Subcutaneous abdominal adipose tissue (tissue), 5 donors: ENCODE measurements at regions not wholly inside any gene's neighbourhood (a gene's known extent, or its start where the extent isn't known, plus 50 kb on each side); places are given as distances from the start of the nearest gene placed in this dataset.
"Not testable (repeated sequence)": the region's sequence is repeated elsewhere in the genome, so short reads cannot be mapped to it uniquely, and the experiment has no call there.

Source experiments
- H3K27ac ChIP-seq: one replicate; pipeline ENCODE4 v1.7.0; 2013; ENCODE audit warnings: low read depth, mild to moderate bottlenecking, inconsistent platforms, low read length, moderate library complexity
- H3K27me3 ChIP-seq, 5 donors: one replicate each; pipeline ENCODE4 v1.7.0; 2013; ENCODE audit warnings: low read length in 5 of 5, inconsistent platforms in 1 of 5; ENCODE audit not compliant: control insufficient read depth in 5 of 5, insufficient read depth in 4 of 5
- H3K36me3 ChIP-seq, 5 donors: one replicate each; pipeline ENCODE4 v1.7.0; 2013; ENCODE audit warnings: low read length in 5 of 5; ENCODE audit not compliant: control insufficient read depth in 5 of 5, insufficient read depth in 5 of 5
- H3K4me1 ChIP-seq, 5 donors: one replicate each; pipeline ENCODE4 v1.7.0; 2013; ENCODE audit warnings: low read length in 5 of 5, mild to moderate bottlenecking in 3 of 5, moderate library complexity in 1 of 5; ENCODE audit not compliant: control insufficient read depth in 5 of 5, insufficient read depth in 5 of 5
- H3K4me3 ChIP-seq, 5 donors: one replicate each; pipeline ENCODE4 v1.7.0; 2013; ENCODE audit warnings: low read length in 5 of 5, low read depth in 1 of 5
- H3K9ac ChIP-seq, 5 donors: one replicate each; pipeline ENCODE4 v1.7.0; 2013; ENCODE audit warnings: low read length in 5 of 5, mild to moderate bottlenecking in 4 of 5, moderate library complexity in 3 of 5
- H3K9me3 ChIP-seq, 5 donors: one replicate each; pipeline ENCODE4 v1.7.0; 2013; ENCODE audit warnings: low read length in 5 of 5; ENCODE audit not compliant: control insufficient read depth in 5 of 5
- donor health status: healthy.
- donor health status: healthy.
- donor health status: healthy.
- donor health status: healthy.
- donor health status: healthy.

- Histone ChIP-seq H3K9ac (no peak overlapping the region), H3K27ac (no peak overlapping the region), H3K27me3 (no peaks in the 10 kb centered on the region), H3K9me3 (no peaks in the 10 kb centered on the region), H3K4me1 (no peaks in the 10 kb centered on the region), H3K36me3 (no peaks in the 10 kb centered on the region), H3K4me3 (no peak overlapping the region)
Observed at GRCh38 chr5:105207066-105207465, 1644.5 kb upstream of the NUDT12 start.

- H3K4me1 ChIP-seq = no peaks in the 10 kb centered on the region
- H3K27ac ChIP-seq = no peak overlapping the region
- no peaks in the 10 kb centered on the region for H3K36me3 ChIP-seq
- H3K9ac ChIP-seq = no peak overlapping the region
- no peak overlapping the region for H3K4me3 ChIP-seq
- no peaks in the 10 kb centered on the region for H3K27me3 ChIP-seq
- H3K9me3 ChIP-seq = no peaks in the 10 kb centered on the region
Observed at GRCh38 chr5:105197531-105197930, 1634.9 kb upstream of the NUDT12 start.

- Histone ChIP-seq H3K27me3 (no peaks in the 10 kb centered on the region), H3K36me3 (no peaks in the 10 kb centered on the region), H3K27ac (no peak overlapping the region), H3K4me3 (no peak overlapping the region), H3K9ac (no peak overlapping the region), H3K9me3 (no peaks in the 10 kb centered on the region), H3K4me1 (no peaks in the 10 kb centered on the region)
Observed at GRCh38 chr5:105195765-105196164, 1633.2 kb upstream of the NUDT12 start.

DNA sequence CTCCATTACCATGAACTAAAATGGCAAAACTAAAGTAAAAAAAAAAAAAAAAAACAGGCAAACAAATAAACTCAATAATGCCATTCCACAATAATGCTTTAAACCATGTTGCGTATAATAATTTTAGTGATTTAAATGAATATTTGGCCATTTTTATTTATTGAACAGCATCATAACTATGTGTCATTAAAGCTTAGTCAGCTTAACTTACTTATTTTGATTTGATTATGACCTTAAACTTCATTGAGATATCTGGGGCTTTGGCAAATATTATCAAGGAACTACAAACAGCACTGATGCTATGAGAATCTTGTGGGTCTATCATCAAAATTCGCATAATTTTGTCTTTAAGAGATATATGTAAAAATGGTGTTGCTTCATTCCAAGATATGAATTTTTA lies 1610.3 kb upstream of the NUDT12 start:
- Histone ChIP-seq H3K36me3 (no peaks in the 10 kb centered on the region), H3K9ac (no peak overlapping the region), H3K4me3 (no peak overlapping the region), H3K4me1 (no peaks in the 10 kb centered on the region), H3K9me3 (no peaks in the 10 kb centered on the region), H3K27ac (no peak overlapping the region), H3K27me3 (no peaks in the 10 kb centered on the region)

DNA sequence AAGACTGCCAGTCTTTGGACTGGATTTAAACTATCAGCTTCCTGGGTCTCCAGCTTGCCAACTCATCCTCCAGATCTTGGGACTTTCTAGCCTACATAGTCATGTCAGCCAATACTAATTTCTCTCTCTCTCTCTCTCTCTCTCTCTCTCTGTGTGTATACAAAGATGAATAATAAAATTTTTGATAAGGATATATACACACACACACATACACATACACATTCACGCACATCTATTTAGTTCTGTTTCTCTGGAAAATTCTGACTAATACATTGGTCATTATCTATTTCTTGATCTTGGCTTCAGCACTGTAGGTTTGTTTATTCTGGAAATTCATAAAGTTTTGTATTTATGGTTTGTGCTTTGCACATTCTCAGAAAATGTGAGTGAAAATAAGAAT lies 1606.2 kb upstream of the NUDT12 start:
- no peaks in the 10 kb centered on the region for H3K36me3 ChIP-seq

DNA sequence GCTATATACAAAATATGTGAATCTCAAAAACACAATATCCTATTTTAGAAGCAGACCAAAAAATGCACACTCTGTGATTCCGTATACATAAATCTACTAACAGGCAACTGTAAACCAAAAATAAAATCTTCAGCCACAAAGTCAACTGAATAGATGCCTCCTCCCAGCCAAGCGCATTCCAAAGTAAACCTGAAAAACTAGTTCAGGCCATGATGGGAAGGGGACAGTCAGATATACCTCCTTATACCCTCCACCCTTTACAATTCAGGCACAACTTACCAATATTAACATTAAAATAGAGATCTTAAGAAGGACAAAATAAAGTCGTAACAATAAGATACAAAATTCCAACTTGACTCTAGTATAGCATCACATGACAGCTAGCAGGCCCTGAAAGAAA lies 1604.5 kb upstream of the NUDT12 start:
- Histone ChIP-seq H3K4me3 (no peak overlapping the region), H3K36me3 (no peaks in the 10 kb centered on the region), H3K9ac (no peak overlapping the region), H3K9me3 (peaks cover 0 to 3% (median 2%) of the 10 kb centered on the region in 5 donors), H3K27ac (no peak overlapping the region), H3K4me1 (no peaks in the 10 kb centered on the region), H3K27me3 (no peaks in the 10 kb centered on the region)

More for the DNA sequence above, 1606.2 kb upstream of the NUDT12 start:
- Histone ChIP-seq H3K4me1 (no peaks in the 10 kb centered on the region), H3K9me3 (peaks cover 0 to 1% (median 0%) of the 10 kb centered on the region in 5 donors), H3K9ac (no peak overlapping the region), H3K27ac (no peak overlapping the region), H3K4me3 (no peak overlapping the region), H3K27me3 (no peaks in the 10 kb centered on the region)

DNA sequence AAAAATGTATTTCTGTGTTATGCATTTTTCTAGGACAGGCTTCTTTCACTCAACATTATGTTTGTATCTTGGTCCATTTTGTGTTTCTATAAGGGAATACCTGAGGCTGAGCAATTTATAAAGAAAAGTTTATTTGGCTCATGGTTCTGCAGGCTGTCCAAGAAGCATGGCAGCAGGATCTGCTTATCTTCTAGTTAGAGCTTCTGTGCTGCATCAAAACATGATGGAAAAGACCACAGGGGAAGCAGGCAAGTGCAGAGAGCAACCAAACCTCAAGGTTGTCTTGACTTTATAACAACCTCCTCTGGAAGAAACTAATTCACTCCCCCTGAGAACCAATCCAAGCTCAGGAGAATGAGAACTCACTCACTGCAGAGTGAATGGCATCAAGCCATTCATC lies 1601.0 kb upstream of the NUDT12 start:
- H3K27ac ChIP-seq = no peak overlapping the region
- H3K9ac ChIP-seq = no peak overlapping the region
- H3K4me1 ChIP-seq = no peaks in the 10 kb centered on the region

DNA sequence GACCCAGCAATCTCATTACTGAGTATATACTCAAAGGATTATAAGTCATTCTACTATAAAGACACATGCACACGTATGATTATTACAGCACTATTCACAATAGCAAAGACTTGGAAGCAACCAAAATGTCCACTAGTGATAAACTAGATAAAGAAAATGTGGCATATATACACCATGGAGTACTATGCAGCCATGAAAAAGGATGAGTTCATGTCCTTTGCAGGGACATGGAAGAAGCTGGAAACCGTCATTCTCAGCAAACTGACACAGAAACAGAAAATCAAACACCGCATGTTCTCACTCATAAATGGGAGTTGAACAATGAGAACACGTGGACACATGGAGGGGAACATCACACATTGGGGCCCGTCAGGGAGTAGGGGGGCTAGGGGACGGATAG lies 1600.0 kb upstream of the NUDT12 start:
- not testable (repeated sequence) for H3K4me3 ChIP-seq, H3K9ac ChIP-seq, H3K27me3 ChIP-seq, H3K4me1 ChIP-seq, H3K36me3 ChIP-seq, H3K9me3 ChIP-seq, H3K27ac ChIP-seq

More for the DNA sequence above, 1601.0 kb upstream of the NUDT12 start:
- Histone ChIP-seq H3K9me3 (peaks cover 0 to 3% (median 2%) of the 10 kb centered on the region in 5 donors), H3K27me3 (no peaks in the 10 kb centered on the region), H3K36me3 (no peaks in the 10 kb centered on the region), H3K4me3 (no peak overlapping the region)

GRCh38 chr5:105158526-105158925 lies 1595.9 kb upstream of the NUDT12 start:
- Histone ChIP-seq H3K27ac (no peak overlapping the region), H3K27me3 (no peaks in the 10 kb centered on the region), H3K9ac (no peak overlapping the region), H3K9me3 (peaks cover 0 to 3% (median 2%) of the 10 kb centered on the region in 5 donors), H3K4me3 (no peak overlapping the region), H3K36me3 (no peaks in the 10 kb centered on the region), H3K4me1 (no peaks in the 10 kb centered on the region)

- no peaks in the 10 kb centered on the region for H3K27me3 ChIP-seq
- H3K4me3 ChIP-seq = no peak overlapping the region
- no peaks in the 10 kb centered on the region for H3K4me1 ChIP-seq
- no peaks in the 10 kb centered on the region for H3K9me3 ChIP-seq
- no peaks in the 10 kb centered on the region for H3K36me3 ChIP-seq
- H3K27ac ChIP-seq = no peak overlapping the region
- H3K9ac ChIP-seq = no peak overlapping the region
Observed at GRCh38 chr5:105150323-105150722, 1587.7 kb upstream of the NUDT12 start.

GRCh38 chr5:105146867-105147266 lies 1584.3 kb upstream of the NUDT12 start:
- no peaks in the 10 kb centered on the region for H3K4me1 ChIP-seq
- no peak overlapping the region for H3K4me3 ChIP-seq
- H3K27ac ChIP-seq = no peak overlapping the region
- H3K9me3 ChIP-seq = no peaks in the 10 kb centered on the region
- no peaks in the 10 kb centered on the region for H3K27me3 ChIP-seq
- no peaks in the 10 kb centered on the region for H3K36me3 ChIP-seq
- H3K9ac ChIP-seq = no peak overlapping the region
